DOHH2 (cell line): ENCODE measurements at regions not wholly inside any gene's neighbourhood (a gene's known extent, or its start where the extent isn't known, plus 50 kb on each side); places are given as distances from the start of the nearest gene placed in this dataset.

ENCODE experiments used
- H3F3A ChIP-seq: fragments of 200-600 bp; sonication (generic), shearing (Covaris generic); 2 replicates; pipeline ENCODE4 v1.6.0; 2016; ENCODE audit warnings: antibody characterized with exemption, mild to moderate bottlenecking; ENCODE audit not compliant: control insufficient read depth, insufficient read depth
- H3K27ac ChIP-seq: fragments of 200-600 bp; sonication (generic); 2 replicates; pipeline ENCODE4 v1.5.1; 2014; ENCODE audit warnings: low read depth, mild to moderate bottlenecking, low read length, moderate library complexity
- H3K27me3 ChIP-seq: fragments of 200-600 bp; sonication (generic); 2 replicates; pipeline ENCODE4 v1.6.1; 2014; ENCODE audit warnings: mild to moderate bottlenecking, low read length, mixed read lengths; ENCODE audit not compliant: control insufficient read depth
- H3K36me3 ChIP-seq: fragments of 200-600 bp; sonication (generic); 2 replicates; pipeline ENCODE4 v1.6.1; 2014; ENCODE audit warnings: mild to moderate bottlenecking, low read length, moderate library complexity, mixed read lengths; ENCODE audit not compliant: control insufficient read depth
- H3K4me1 ChIP-seq: fragments of 200-600 bp; sonication (generic); 2 replicates; pipeline ENCODE4 v1.6.1; 2014; ENCODE audit warnings: mild to moderate bottlenecking, low read length, mixed read lengths; ENCODE audit not compliant: control insufficient read depth
- H3K4me2 ChIP-seq: fragments of 200-600 bp; sonication (generic); 2 replicates; pipeline ENCODE4 v1.6.0; 2014; ENCODE audit warnings: mild to moderate bottlenecking, low read length, moderate library complexity
- H3K4me3 ChIP-seq: fragments of 200-600 bp; sonication (generic); 2 replicates; pipeline ENCODE4 v1.5.1; 2014; ENCODE audit warnings: mild to moderate bottlenecking, low read length, mixed read lengths
- H3K79me2 ChIP-seq: fragments of 200-600 bp; sonication (generic); 2 replicates; pipeline ENCODE4 v1.6.1; 2014; ENCODE audit warnings: mild to moderate bottlenecking, low read length, mixed read lengths; ENCODE audit not compliant: control insufficient read depth
- H3K9me2 ChIP-seq: fragments of 200-600 bp; sonication (generic); replicated peaks from 2 replicates; pipeline ENCODE4 v1.6.1; 2014; ENCODE audit warnings: mild to moderate bottlenecking, low read length, mixed read lengths; ENCODE audit not compliant: control insufficient read depth
- H3K9me3 ChIP-seq: fragments of 200-600 bp; sonication (generic); 2 replicates; pipeline ENCODE4 v1.6.1; 2014; ENCODE audit warnings: antibody characterized with exemption, low read length, mixed read lengths; ENCODE audit not compliant: control insufficient read depth, insufficient read depth
- H4K20me1 ChIP-seq: fragments of 200-600 bp; sonication (generic); 2 replicates; pipeline ENCODE4 v1.6.0; 2014; ENCODE audit warnings: low read depth, mild to moderate bottlenecking, antibody characterized with exemption, low read length, moderate library complexity; ENCODE audit not compliant: control insufficient read depth, insufficient read depth
- CTCF ChIP-seq: fragments of 200-600 bp; sonication (generic); IDR thresholded peaks from one replicate; pipeline ENCODE4 v1.5.1; 2014; ENCODE audit warnings: antibody characterized with exemption, mild to moderate bottlenecking, low read depth, low read length; ENCODE audit not compliant: poor library complexity, severe bottlenecking
- EZH2phosphoT487 ChIP-seq: fragments of 200-600 bp; sonication (generic); IDR thresholded peaks from 2 replicates; pipeline ENCODE4 v1.6.1; 2017; ENCODE audit warnings: borderline replicate concordance, mild to moderate bottlenecking, antibody characterized with exemption, low read length, moderate library complexity, mixed read lengths

- no peaks in the 10 kb centered on the region for H3F3A ChIP-seq
- H3K79me2 ChIP-seq, result no peaks in the 10 kb centered on the region
- H3K4me2 ChIP-seq, result no peak overlapping the region
- no peaks in the 10 kb centered on the region for H4K20me1 ChIP-seq
- no peak overlapping the region for H3K27ac ChIP-seq
- H3K9me2 ChIP-seq, result no peaks in the 10 kb centered on the region
- H3K4me3 ChIP-seq, result no peak overlapping the region
- no peaks in the 10 kb centered on the region for H3K4me1 ChIP-seq
- no peak for TF ChIP-seq CTCF
- no peak for TF ChIP-seq EZH2phosphoT487
- no peaks in the 10 kb centered on the region for H3K9me3 ChIP-seq
- H3K36me3 ChIP-seq, result no peaks in the 10 kb centered on the region
- no peaks in the 10 kb centered on the region for H3K27me3 ChIP-seq
Observed at GRCh38 chr1:73065339-73066041, 783.2 kb upstream of the NEGR1 start.

GRCh38 chr1:73056826-73057225 is 774.5 kb upstream of the NEGR1 start:
- Histone ChIP-seq H4K20me1 (no peaks in the 10 kb centered on the region), H3K27ac (no peak overlapping the region), H3K36me3 (no peaks in the 10 kb centered on the region), H3K4me2 (no peak overlapping the region), H3K9me2 (no peaks in the 10 kb centered on the region), H3F3A (no peaks in the 10 kb centered on the region), H3K27me3 (no peaks in the 10 kb centered on the region), H3K4me3 (no peak overlapping the region), H3K9me3 (no peaks in the 10 kb centered on the region), H3K4me1 (no peaks in the 10 kb centered on the region), H3K79me2 (no peaks in the 10 kb centered on the region)
- TF ChIP-seq CTCF (no peak), EZH2phosphoT487 (no peak)

- no peaks in the 10 kb centered on the region for H3K4me1 ChIP-seq
- H3F3A ChIP-seq, result no peaks in the 10 kb centered on the region
- TF ChIP-seq CTCF (no peak), EZH2phosphoT487 (no peak)
- H3K9me2 ChIP-seq, result no peaks in the 10 kb centered on the region
- H3K36me3 ChIP-seq, result no peaks in the 10 kb centered on the region
- no peak overlapping the region for H3K4me2 ChIP-seq
- no peaks in the 10 kb centered on the region for H3K27me3 ChIP-seq
- H3K4me3 ChIP-seq, result no peak overlapping the region
- H4K20me1 ChIP-seq, result no peaks in the 10 kb centered on the region
- no peaks in the 10 kb centered on the region for H3K79me2 ChIP-seq
- no peaks in the 10 kb centered on the region for H3K9me3 ChIP-seq
- H3K27ac ChIP-seq, result no peak overlapping the region
Observed at GRCh38 chr1:73044241-73045036, 762.1 kb upstream of the NEGR1 start.
